Endothelial cell of umbilical vein (primary cell): ENCODE measurements at regions not wholly inside any gene's neighbourhood (a gene's known extent, or its start where the extent isn't known, plus 50 kb on each side); places are given as distances from the start of the nearest gene placed in this dataset.

ENCODE experiments used
- BruUV-seq: library from RNA; stranded (reverse); fragments of 400-500 nt; replicated peaks from 2 replicates; lab custom pipeline; 2021; lab: Mats Ljungman, UMichigan
- CTCF ChIA-PET: fragments of 300-600, 350-600 bp; sonication (Branson Sonifier 250); formaldehyde crosslinking; loops from one replicate; lab custom pipeline; 2021; ENCODE audit warnings: antibody characterized with exemption, inconsistent platforms; lab: Charles Lee
- POLR2A ChIA-PET: fragments of 300-600, 350-600 bp; sonication (Branson Sonifier 250); formaldehyde crosslinking; loops from one replicate; lab custom pipeline; 2021; ENCODE audit warnings: antibody characterized with exemption, inconsistent platforms; lab: Charles Lee
- DNase-seq: peaks from one replicate; pipeline ENCODE4 v3.0.0-alpha.2; 2011; ENCODE audit warnings: low read depth, low spot score
- FAIRE-seq: peaks from 2 replicates; lab custom pipeline; 2011; peaks lifted over from hg19 to GRCh38; lab: Jason Lieb, UNC
- H2AFZ ChIP-seq: 2 replicates; pipeline ENCODE4 v1.6.0; 2012; ENCODE audit warnings: low read depth, low read length, control low read depth, inconsistent platforms
- H3K27ac ChIP-seq: 2 replicates; pipeline ENCODE4 v1.5.1; 2011; ENCODE audit warnings: low read depth, mild to moderate bottlenecking, control low read depth, low read length, moderate library complexity; ENCODE audit not compliant: insufficient read depth
- H3K27me3 ChIP-seq, 2 experiments: 2 replicates each; pipeline versions ENCODE4 v1.6.0 to v1.6.1; 2011; ENCODE audit warnings: low read length in 2 of 2, mixed read lengths in 1 of 2; ENCODE audit not compliant: control insufficient read depth in 2 of 2, insufficient read depth in 2 of 2
- H3K36me3 ChIP-seq, 2 experiments: 2 replicates in 1 of 2; 3 replicates in 1 of 2; pipeline ENCODE4 v1.5.1; 2011; ENCODE audit warnings: low read length in 2 of 2, mild to moderate bottlenecking in 1 of 2, moderate library complexity in 1 of 2; ENCODE audit not compliant: control insufficient read depth in 2 of 2, insufficient read depth in 2 of 2; ENCODE audit errors: extremely low read depth in 1 of 2
- H3K4me1 ChIP-seq: 3 replicates; pipeline ENCODE4 v1.5.1; 2011; ENCODE audit warnings: mild to moderate bottlenecking, low read length; ENCODE audit not compliant: control insufficient read depth, insufficient read depth; ENCODE audit errors: extremely low read depth
- H3K4me2 ChIP-seq: 2 replicates; pipeline ENCODE4 v1.6.1; 2011; ENCODE audit warnings: low read length, control low read depth, mixed read lengths; ENCODE audit not compliant: insufficient read depth
- H3K4me3 ChIP-seq, 3 experiments: fragments of 200-600 bp in 1 of 3; sonication (generic), shearing (Covaris generic) in 1 of 3; replicated peaks in 1 of 3; 2 replicates each; pipeline ENCODE4 v1.5.1; 2011 to 2016; ENCODE audit warnings: control low read depth in 3 of 3, low read length in 3 of 3, mild to moderate bottlenecking in 2 of 3, inconsistent platforms in 1 of 3, low read depth in 1 of 3, moderate library complexity in 1 of 3; ENCODE audit not compliant: insufficient read depth in 1 of 3
- H3K79me2 ChIP-seq: 2 replicates; pipeline ENCODE4 v1.6.0; 2012; ENCODE audit warnings: low read length, inconsistent platforms; ENCODE audit not compliant: control insufficient read depth, insufficient read depth
- H3K9ac ChIP-seq: replicated peaks from 2 replicates; pipeline ENCODE3; 2011; ENCODE audit warnings: low read length, control low read depth; ENCODE audit not compliant: insufficient read depth; ENCODE audit errors: extremely low read depth
- H3K9me1 ChIP-seq: replicated peaks from 3 replicates; pipeline ENCODE4 v1.6.0; 2011; ENCODE audit warnings: mild to moderate bottlenecking, low read length; ENCODE audit not compliant: control insufficient read depth, insufficient read depth; ENCODE audit errors: extremely low read depth
- H3K9me3 ChIP-seq: replicated peaks from 2 replicates; pipeline ENCODE4 v1.5.1; 2012; ENCODE audit warnings: low read length, inconsistent platforms; ENCODE audit not compliant: control insufficient read depth, insufficient read depth
- H4K20me1 ChIP-seq: replicated peaks from 2 replicates; pipeline ENCODE3; 2011; ENCODE audit warnings: mild to moderate bottlenecking, low read length; ENCODE audit not compliant: control insufficient read depth, insufficient read depth; ENCODE audit errors: extremely low read depth
- CTCF ChIP-seq, 2 donors: IDR thresholded peaks; 1 replicate in 1 of 2; 2 replicates in 1 of 2; pipeline ENCODE4 v1.5.1; 2011; ENCODE audit warnings: low read length in 2 of 2, mild to moderate bottlenecking in 2 of 2, moderate library complexity in 2 of 2, control low read depth in 1 of 2, inconsistent platforms in 1 of 2, low read depth in 1 of 2; ENCODE audit not compliant: insufficient read depth in 1 of 2; ENCODE audit errors: extremely low read depth in 1 of 2
- EZH2 ChIP-seq: IDR thresholded peaks from 2 replicates; pipeline ENCODE4 v1.6.1; 2012; ENCODE audit warnings: borderline replicate concordance, low read depth, mild to moderate bottlenecking, moderate library complexity, low read length, inconsistent platforms; ENCODE audit not compliant: severe bottlenecking
- FOS ChIP-seq: IDR thresholded peaks from 2 replicates; pipeline ENCODE4 v1.6.1; 2011; ENCODE audit warnings: mild to moderate bottlenecking, low read length, moderate library complexity, borderline replicate concordance; ENCODE audit not compliant: insufficient read depth
- GATA2 ChIP-seq: IDR thresholded peaks from 2 replicates; pipeline ENCODE4 v1.7.0; 2011; ENCODE audit warnings: low read depth, mild to moderate bottlenecking, moderate library complexity, mixed read lengths, low read length; ENCODE audit not compliant: insufficient read length, insufficient read depth
- JUN ChIP-seq: IDR thresholded peaks from 2 replicates; pipeline ENCODE4 v1.6.1; 2011; ENCODE audit warnings: borderline replicate concordance, low read depth; ENCODE audit not compliant: insufficient read length, insufficient read depth
- MAX ChIP-seq: IDR thresholded peaks from 2 replicates; pipeline ENCODE4 v1.6.1; 2011; ENCODE audit not compliant: insufficient read depth, insufficient read length
- MYC ChIP-seq: IDR thresholded peaks from one replicate; pipeline ENCODE4 v1.6.1; 2011; ENCODE audit warnings: mild to moderate bottlenecking, low read depth, low read length
- POLR2A ChIP-seq: IDR thresholded peaks from 2 replicates; pipeline ENCODE4 v1.6.1; 2012; ENCODE audit warnings: low read depth, mild to moderate bottlenecking, control low read depth, low read length
- POLR2AphosphoS5 ChIP-seq: IDR thresholded peaks from 2 replicates; pipeline ENCODE4 v1.6.1; 2012; ENCODE audit warnings: low read depth, mild to moderate bottlenecking, control low read depth, low read length, moderate library complexity; ENCODE audit not compliant: insufficient read depth
- dilution Hi-C: fragments of 300-500 bp; cut with MboI; formaldehyde crosslinking; loops from one replicate; pipeline ENCODE4 v1.15.0; 2019; ENCODE audit warnings: low sequenced_read_pairs; ENCODE audit not compliant: extremely low pct_ligation_motif_present
- intact Hi-C: fragments of 100-400 bp; cut with micrococcal nuclease; formaldehyde crosslinking; loops from one replicate; pipeline ENCODE4 v1.10.0; 2022

GRCh38 chr17:69695646-69696045, 281.1 kb downstream of the MAP2K6 start:
- Histone ChIP-seq H3K36me3 (no peaks in the 10 kb centered on the region), H3K27me3 (no peaks in the 10 kb centered on the region), H3K27ac (no peak overlapping the region), H3K79me2 (no peaks in the 10 kb centered on the region), H3K9me1 (no peaks in the 10 kb centered on the region), H4K20me1 (no peaks in the 10 kb centered on the region), H3K9ac (no peak overlapping the region), H3K9me3 (no peaks in the 10 kb centered on the region), H3K4me2 (no peak overlapping the region), H3K4me3 (no peak overlapping the region), H3K4me1 (no peaks in the 10 kb centered on the region), H2AFZ (no peak overlapping the region)
- CTCF ChIA-PET, result no interaction called here
- intact Hi-C loops, result no loop called here
- TF ChIP-seq GATA2, result no peak
- TF ChIP-seq POLR2AphosphoS5, result no peak
- TF ChIP-seq MAX, result no peak
- no peak for TF ChIP-seq FOS
- TF ChIP-seq POLR2A, result no peak
- no peak for TF ChIP-seq EZH2
- TF ChIP-seq CTCF (IDR thresholded peaks at IDR 0.05; ENCODE audit: extremely low read depth in 1 of 2, insufficient read depth in 1 of 2, low read depth in 1 of 2, low read length in 2 of 2), result no peak
- no peak for TF ChIP-seq JUN
- no peak for TF ChIP-seq MYC
- POLR2A ChIA-PET, result no interaction called here
- FAIRE-seq, result no peak
- DNase-seq, result no peak
- dilution Hi-C loops, result no loop called here
- BruUV-seq, result no TSS peak
